Stimulated activated CD8-positive, alpha-beta memory T cell treated with anti-CD3 and anti-CD28 coated beads, Interleukin-4, amount 100 ng/mL, for 1 hour (primary cell): ENCODE measurements at regions not wholly inside any gene's neighbourhood (a gene's known extent, or its start where the extent isn't known, plus 50 kb on each side); places are given as distances from the start of the nearest gene placed in this dataset.

Source experiments
- DNase-seq, 2 donors: peaks; one replicate each; pipeline ENCODE4 v3.0.0-alpha.2; 2020; ENCODE audit warnings: low read depth in 2 of 2, low spot score in 1 of 2

DNA sequence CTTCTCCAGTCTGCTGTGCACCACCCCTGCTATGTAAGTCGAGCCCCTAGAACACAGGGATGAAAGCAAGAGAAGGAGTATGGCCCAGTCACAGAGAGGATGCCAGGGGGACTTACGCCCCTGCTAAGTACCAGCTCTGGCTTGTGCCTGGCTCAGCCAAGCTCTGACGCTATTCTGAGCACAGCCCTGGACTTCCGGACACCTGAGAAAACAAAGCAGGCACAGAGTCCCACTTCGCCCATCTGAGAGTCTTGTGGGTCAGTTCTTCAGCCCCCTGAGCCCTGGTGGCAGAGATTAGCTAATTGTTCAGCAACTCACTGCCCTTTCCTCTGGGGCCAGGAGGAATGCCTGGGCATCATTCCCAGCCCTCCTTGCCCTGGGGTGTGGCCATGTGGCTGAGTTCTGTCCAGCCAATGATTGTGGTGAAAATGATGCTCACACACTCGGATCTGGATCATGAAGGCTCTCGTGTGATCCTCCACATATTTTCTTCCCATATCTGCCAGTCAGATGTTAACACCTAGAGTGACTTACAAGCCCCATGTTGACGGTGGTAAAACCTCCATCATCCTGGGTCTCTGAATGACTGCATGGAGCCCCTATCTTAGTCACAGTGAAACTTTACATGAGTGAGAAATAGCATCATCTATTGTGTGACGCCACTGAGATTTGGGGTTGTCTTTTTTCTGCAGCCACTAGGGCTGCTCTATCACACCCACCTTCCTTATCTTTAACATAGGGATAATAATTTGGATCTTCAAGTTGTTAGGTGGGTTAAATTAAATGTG is 105.7 kb downstream of the TPRA1 start:
- DNase-seq, result no peak

DNA sequence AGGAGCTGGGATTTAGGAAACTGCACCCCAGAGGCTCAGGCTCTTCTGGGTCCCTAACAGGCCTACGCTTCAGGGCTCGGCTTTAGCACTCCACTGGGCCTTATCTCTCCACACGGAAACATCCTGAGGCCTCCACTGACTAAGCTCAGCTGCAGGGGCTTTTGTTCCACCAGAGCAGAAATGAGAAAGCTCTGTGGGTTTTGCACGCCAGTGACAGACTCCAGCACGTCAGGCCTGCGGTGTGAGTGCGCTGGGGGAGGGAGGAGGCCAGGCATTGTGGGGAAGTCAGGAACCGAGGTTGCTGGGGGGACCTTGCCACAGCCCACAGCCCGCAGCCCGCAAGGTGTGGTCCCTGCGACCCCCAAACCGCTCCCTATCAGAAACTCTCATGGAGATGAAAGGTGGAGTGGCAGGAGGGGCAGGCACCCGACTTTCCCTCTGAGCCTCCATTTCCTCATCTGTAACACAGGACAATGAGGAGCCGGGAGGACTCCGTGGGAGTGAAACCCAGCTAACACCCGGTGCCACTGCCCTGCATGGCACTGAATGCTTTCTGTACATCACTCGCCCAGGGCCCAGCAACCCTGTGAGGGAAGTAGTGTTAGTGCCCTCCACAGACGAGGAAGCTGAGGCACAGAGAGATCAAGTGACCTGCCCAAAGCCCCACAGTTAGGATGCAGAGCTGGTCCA is 106.5 kb downstream of the TPRA1 start:
- DNase-seq, result no peak

DNA sequence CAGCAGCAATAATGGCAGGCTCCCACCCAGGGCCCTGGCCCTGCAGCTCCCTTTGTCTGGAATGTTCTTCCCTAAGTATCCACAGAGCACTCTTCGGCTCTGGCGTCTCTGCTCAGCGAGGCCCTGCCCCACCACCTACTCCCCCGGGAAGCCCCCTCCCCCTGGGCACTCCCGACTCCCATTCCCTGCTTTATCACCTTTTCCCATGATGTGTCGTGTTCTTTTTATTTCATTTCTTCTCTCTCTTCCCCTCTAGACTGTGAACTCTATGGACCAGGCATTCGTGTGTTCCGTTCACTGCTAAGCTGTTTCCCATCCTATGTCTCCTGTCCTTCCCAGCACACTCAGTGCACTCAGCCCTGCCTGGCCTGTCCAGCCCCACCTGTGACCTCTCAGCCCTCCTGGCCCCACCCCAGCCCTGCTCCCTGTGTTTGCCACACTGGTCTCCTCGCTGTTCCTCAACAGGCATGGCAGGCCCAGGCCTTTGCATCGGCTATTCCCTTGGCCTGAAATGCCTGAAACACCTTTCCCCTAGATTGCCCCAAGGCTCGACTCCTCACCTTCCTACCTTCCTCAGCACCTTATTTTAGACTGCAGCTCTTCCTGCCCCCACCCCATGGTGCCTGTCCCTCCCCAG is 107.4 kb downstream of the TPRA1 start:
- no peak for DNase-seq

DNA sequence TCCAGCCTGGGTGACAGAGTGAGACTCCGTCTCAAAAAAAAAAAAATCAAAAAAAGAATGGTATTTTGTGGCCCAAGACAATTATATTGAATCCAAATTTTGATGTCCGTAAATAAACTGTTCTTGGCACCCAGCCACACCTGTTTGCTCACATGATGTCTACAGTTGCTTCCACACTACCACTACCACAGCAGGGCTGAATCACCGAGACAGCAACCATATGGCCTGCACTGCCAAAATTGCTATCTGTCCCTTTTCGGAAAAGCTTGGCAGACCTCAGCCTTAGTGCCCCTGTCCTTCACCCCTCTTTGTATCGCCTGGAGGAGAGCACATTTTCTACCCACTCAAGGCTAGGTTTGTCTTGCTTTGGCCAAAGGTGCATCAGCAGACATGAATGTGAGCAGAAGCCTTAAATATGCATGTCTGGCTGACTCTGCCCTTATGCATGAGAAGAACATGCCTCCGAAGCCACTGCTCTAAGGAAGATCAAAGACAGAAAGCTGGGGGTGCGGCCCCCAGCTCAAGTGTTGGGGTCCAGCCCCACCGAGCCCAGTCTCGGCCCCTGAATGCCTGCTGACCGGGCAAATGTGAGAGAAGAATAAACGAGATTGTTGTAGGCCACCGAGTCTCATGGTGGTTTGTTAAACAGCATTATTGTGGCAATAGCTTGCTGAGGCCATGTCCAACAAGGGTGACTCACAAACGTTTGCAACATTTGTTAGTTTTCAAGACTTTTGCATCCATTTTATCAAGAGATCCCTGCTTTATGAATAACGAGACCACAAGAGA is 108.1 kb downstream of the TPRA1 start:
- DNase-seq, result no peak

DNA sequence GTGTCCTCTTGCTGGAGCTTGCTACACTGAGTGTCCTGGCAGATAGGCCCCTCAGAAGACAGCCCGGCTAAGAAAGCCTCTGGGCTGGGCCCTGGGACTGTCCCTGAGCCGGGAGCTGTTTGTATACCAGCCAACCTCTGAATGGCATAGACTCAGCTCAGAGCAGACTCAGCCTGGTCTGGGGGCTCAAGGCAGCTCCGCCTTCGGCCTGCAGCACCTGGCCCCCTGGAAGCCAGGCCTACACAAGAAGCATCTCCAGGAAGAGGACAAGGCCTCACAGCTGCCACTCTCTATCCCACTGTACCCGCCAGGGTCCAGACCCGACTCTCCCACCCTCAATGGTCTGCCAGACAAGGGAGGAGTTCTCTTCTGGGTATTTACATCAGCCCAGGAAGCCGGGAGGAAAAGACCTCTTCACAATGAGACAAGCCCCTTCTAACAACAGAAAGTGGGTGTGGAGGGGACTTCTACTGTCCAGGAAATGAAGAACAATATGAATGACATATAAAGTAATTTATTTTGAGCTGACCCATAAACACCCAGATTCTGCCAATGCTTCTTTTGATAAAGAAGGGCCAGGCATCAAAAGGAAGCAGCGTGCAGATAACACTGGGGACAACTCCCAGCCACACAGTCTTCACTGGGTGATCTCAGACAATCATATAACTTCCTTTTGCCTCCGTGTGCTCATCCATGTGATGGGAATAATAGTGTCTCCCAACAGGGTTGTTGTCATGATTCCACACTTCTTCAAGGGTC is 110.2 kb downstream of the TPRA1 start:
- DNase-seq, result no peak

DNA sequence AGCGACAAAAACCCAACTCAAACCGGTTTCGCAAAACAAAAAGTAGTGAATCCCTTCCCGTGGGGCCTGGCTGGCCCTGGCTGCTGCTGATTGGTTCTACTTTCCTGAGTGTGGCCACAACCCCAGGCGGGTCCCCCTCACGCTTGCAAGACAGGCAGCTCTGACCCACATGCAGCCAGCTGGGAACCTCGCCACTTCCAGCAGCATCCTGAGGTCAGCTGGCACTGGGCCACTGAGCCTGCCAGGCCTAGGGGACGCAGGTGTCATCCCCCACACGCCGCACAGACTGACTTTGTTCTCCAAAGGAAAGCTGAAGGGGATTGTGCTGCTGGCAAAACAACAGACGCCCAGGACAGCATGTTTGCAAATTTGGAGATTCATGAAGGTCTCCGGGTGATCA is 111.1 kb downstream of the TPRA1 start:
- DNase-seq, result no peak

DNA sequence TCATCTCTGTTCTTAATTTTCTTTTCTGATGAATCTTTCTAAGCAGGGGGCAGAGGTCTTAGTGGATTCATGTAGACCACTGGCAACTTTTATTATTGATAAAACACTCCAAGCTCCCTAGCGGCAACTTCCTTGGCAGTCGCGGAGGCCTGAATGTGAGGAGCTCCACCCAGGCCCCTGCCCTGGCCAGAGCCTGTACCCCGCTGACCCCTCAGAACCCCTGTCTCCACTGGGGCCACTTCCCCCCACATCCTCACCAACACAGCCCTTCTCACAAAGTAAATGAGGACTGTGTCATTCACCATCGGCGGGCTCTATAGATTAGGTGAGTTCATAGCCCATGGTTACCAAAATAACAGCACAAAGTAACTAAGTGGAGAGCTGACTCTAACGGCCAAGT is 111.6 kb downstream of the TPRA1 start:
- no peak for DNase-seq

DNA sequence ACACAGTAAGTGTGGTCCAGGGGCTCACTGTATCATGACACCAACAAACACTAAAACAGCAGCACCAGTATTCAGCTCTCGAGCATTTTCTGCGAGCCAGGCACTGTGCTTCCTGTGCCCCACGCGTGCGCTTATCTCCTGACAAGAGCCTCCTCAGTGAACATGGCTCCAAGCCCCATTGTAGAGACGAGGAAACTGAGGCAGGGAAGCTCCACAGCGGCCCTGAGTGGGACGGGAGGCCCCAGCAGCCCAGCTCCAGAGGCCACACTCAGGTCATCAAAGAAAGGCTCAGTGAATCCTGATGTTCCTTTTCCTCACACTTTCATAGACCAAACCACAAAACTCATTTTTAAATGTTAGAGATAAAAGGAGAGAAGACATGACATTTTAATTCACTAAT is 113.1 kb downstream of the TPRA1 start:
- no peak for DNase-seq

DNA sequence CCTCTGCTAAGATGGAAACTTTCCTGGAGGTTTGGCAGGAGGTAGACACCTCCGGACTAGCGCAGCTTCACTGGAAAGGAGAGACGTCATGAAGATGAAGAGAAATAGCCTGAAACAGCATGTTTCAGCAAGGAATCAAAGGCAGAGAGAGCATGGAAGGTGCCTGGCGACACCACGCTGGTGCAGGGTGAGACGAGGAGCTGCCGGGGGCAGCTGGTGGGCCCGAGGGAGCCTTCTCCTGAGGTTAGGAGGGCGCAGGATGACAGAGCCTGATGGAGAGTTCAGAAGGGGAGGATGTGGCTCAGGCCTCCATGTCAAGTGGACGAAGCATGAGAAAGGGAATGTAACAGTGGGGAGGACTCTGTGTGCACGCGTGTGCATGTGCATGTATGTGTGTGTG is 113.6 kb downstream of the TPRA1 start:
- DNase-seq, result no peak

DNA sequence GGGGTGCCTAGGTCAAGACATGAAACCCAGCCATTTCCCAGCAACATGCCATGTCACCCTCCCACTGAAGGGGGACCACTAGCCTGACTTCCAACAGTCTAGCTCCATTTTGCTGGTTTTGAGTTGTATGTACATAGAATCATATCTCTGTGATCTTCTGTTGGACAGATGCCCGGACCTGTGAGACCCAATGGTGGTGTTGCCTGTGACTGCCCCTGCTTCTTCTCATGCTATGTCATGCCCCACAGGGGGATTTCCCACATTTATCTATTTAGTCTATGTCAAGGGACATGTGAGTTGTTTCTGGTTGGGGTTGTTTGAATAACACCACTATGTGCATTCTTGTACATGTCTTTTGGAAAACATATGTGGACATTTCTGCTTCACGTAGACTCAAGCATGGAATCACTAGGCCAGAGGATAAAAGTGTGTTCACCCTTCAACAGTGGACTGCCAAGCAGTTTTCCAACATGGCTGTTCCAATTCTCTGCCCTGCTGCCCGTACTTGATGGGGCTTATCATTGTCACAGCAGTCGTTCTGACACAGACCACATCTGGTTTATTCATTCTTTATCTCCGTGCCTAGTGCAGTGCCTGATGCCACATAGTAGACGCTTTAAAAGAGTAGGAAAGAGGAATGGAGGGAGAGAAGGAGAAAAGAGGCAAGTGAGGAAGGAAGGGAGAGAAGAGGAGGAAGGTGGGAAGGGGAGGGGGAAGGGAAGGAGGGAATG is 114.4 kb downstream of the TPRA1 start:
- no peak for DNase-seq

DNA sequence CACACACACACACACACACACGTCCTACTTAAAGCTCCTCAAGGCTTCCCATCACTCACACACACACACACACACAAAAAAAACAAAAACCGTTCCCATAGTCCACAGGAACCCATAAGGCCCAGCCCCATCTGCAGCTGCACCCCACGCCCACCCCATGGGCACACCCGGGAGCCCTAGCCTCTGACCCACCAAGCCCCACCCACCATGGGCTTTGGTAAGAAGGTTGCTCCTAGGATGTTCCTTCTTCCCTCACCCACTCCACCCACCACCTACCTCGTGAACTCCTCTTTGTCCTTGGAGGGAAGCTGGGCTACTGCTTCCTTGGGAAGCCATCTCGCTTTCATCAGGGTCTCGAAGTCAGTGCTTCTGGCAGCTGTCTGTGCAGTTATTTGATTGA is 115.1 kb downstream of the TPRA1 start:
- no peak for DNase-seq

DNA sequence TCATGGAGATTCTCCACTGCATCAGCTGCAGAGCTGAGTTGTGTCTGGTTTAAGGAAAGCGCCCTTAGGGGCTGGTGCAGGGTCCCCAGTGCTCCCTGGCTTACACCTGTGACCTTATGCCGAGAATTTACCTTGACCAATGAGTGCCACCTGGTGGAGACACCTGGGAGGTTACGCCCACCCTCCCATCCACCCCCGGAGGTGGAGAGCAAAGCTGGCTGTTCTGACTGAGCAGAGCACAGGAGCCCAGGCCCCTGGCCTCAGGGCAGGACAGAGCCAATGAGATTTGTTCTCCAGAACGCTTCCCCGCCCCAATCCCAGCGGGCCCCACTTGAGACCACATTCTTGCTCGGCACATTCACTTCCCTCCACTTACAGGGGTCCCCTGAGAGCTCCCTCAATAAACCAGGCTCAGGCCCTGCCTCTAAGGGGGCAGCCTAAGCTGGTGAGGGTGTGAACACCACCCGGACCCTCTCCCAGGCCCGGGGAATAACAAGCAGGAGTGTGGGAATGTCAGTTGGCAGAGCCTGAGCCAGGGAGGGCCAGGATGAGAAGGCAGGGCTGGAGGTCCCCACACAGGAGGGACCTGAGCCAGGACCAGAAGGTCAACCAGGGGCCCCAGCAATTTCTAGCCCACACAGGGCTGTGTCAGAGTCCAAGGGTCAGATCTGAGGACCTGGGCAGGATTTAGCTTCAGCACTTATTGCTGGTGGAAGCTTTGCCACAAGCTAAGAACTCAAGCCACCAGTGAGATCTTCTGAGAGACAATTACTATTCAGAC is 117.1 kb downstream of the TPRA1 start:
- DNase-seq, result no peak

DNA sequence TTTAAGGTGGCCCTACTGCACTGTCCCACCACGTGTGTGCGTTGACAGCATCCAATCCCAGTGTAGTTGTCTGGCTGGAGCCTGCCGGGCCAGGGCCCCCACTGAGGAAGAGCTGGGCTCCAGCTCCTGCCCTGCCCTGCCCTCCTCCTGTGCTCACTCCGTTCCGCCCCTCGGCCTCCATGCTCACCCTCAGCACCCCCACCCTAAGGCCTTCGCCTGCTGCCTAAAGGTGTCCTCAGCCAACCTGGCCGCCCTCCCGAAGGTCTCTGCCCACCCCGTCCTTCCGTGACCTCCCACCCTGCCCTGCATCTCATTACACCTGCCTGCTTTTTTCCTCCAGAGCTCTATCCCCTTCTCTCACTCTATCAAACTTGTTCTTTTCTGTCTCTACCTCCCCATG is 118.0 kb downstream of the TPRA1 start:
- no peak for DNase-seq

DNA sequence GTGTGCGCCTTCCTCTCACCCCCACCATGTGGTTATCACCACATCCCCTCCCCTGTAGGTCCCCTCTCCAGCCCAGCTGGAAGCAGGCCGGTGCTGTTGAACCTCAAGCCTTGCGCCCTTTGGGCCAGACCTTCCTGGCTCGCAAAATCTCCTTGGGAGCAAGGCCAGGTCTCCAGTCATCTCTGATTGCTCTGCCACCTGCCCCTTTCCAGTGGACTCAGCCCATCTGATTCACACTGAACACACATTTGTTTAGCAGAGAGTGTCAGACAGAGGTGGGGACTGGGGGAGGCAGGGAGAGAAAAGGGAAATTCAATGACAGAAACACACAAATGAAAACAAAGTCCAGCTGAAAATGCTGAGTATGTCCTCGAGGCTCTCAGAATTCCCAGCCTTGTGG is 119.4 kb downstream of the TPRA1 start:
- no peak for DNase-seq

DNA sequence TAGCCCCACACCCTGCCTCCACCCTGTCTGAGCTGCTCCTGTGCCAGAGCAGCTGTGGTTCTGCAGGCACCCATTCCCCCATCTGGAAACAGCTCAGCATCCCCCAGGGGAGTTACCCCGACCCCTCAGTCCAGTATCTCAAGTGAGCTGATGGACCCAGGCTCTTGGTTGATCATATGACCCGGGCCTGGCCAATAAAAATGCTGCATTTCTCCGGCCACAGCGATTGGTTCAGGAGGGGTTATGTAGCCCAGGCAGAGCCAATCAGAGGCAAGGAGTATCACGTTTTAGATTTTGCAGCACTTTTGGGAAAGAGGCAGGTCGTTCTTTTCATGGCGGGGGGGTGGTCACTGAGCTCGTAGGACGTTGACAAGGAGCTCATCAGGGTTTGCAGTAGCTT is 120.8 kb downstream of the TPRA1 start:
- no peak for DNase-seq

DNA sequence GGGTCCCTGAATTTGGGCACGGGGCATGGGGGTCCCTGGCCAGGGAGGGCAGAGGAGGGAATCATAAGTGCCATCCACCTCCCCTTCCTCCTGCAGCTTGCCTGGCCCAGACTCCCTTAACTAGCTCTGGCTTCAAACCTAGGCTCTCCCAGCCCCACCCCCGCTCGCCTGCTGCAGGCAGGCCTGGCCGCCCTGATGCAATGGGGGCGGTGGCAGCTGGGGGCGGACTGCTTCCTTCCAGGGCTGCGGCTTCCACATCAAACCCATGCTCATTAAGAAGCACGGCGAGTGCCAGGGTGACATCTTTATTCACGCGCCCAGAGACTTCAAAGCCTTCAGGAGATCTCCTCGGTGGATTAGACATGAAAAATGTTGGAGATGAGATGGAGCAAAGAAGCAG is 123.1 kb downstream of the TPRA1 start:
- no peak for DNase-seq

DNA sequence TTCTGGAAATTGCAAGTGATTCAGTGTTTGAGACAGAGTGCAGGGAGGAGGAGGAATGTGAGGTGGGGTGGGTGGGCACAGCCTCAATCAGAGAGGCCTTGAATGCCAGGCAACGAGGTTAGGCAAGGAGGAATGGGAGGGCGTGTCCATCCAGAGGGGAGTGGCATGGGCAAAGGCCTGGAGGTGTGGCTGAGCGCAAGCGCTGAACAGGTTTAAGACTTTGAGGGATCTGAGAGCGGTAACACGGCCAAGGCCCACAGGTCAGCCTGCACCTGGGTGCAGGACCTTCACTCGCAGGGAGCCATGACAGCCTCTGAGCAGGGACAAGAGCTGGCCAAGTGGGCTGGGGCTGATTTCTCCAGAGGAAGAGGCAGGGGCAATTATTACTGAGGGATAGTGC is 125.9 kb downstream of the TPRA1 start:
- DNase-seq, result no peak

DNA sequence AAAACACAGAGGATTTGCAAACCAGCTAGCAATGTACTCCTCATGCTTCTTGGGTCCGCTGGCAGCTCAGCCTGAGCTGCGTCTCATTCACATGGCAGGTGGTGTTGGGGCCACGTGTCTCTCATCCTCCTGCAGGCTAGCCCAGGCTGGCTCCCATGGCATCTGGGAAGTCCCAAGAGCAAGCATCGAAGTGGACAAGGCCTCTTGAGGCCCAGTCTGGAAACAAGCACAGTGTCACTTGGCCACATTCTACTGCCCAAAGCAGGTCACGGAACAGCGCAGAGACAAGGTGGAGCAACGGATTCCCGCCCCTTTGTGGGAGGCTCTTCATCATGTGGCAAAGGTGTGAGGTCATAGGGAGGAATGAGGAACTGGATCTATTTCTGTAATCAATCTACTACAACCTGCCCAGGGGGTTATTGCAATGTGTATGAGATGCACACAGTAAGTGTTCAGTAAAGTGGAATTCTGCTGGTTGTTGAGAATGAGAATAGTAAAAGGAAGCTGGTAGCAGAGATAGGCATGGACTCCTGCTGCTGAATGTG is 128.3 kb downstream of the TPRA1 start:
- no peak for DNase-seq

DNA sequence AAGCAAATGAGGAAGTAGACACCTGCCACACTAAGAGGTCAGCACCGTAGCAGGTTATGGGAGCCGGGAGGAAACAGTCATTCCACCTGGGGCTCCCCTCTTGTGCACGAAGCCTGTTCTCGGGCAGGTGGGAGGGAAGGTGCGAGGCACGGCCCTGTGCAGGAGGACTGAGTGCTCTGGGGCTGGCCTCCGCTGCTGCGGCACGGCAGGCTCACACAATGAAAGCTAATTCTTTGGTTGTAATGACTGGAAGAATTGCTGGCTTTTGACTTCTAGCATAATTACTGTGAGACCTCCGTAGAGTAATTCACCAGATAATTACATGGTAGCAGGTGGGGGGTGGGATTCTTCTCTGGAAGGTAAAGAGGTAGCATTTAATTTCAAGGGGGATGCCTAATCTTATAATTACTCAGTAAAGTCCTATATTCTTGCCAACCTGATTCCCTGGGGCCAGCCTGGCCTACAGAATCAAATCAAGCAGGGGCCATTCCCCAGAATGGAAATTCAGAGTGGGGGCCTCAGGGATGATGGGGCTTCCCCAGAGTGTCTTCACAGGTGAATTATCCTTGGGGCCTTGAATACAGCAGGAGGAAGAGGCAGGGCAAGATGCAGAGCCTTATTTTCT is 129.1 kb downstream of the TPRA1 start:
- no peak for DNase-seq
